H1 (cell line): ENCODE measurements at regions not wholly inside any gene's neighbourhood (a gene's known extent, or its start where the extent isn't known, plus 50 kb on each side); places are given as distances from the start of the nearest gene placed in this dataset.

Experiments used
- CEBPB ChIP-seq: IDR thresholded peaks from 2 replicates; pipeline ENCODE4 v1.6.1; 2012; ENCODE audit warnings: low read depth, low read length
- CHD1 ChIP-seq: IDR thresholded peaks from 2 replicates; pipeline ENCODE4 v1.6.1; 2012; ENCODE audit warnings: low read depth, low read length, improper control_type of control experiment
- GABPA ChIP-seq: IDR thresholded peaks from 2 replicates; pipeline ENCODE4 v1.6.1; 2011; ENCODE audit warnings: mild to moderate bottlenecking, low read length, moderate library complexity, borderline replicate concordance; ENCODE audit not compliant: insufficient read depth

GRCh38 chrX:40391662-40392061 lies 189.1 kb upstream of the ATP6AP2 start:
- TF ChIP-seq GABPA (no peak), CEBPB (no peak), CHD1 (no peak)
